ENCODE measurements at regions not wholly inside any gene's neighbourhood (a gene's known extent, or its start where the extent isn't known, plus 50 kb on each side); places are given as distances from the start of the nearest gene placed in this dataset.

GRCh38 chr15:87569581-87569980 is 687.0 kb downstream of the NTRK3 start:
- no peak for TF ChIP-seq CTCF (IDR thresholded peaks at IDR 0.05)
- Mint-ChIP-seq H3K27ac (no peak overlapping the region), H3K9me3 (no peaks in the 10 kb centered on the region), H3K36me3 (ENCODE audit: low read depth) (no peaks in the 10 kb centered on the region), H3K4me3 (no peak overlapping the region), H3K27me3 (ENCODE audit: low read depth, poor library complexity) (peaks cover 11% of the 10 kb centered on the region), H3K4me1 (no peaks in the 10 kb centered on the region)
- DNase-seq = no peak

- Mint-ChIP-seq H3K9me3 (no peaks in the 10 kb centered on the region), H3K27ac (no peak overlapping the region), H3K36me3 (ENCODE audit: low read depth) (no peaks in the 10 kb centered on the region), H3K4me1 (peaks cover 8% of the 10 kb centered on the region), H3K27me3 (ENCODE audit: low read depth, poor library complexity) (peaks cover 11% of the 10 kb centered on the region), H3K4me3 (no peak overlapping the region)
- DNase-seq = no peak
- no peak for TF ChIP-seq CTCF (IDR thresholded peaks at IDR 0.05)
Measured at GRCh38 chr15:87567406-87568030, 689.0 kb downstream of the NTRK3 start.

GRCh38 chr15:87566236-87566635 is 690.3 kb downstream of the NTRK3 start:
- Mint-ChIP-seq H3K4me3 (no peak overlapping the region), H3K9me3 (no peaks in the 10 kb centered on the region), H3K4me1 (peaks cover 8% of the 10 kb centered on the region), H3K27me3 (ENCODE audit: low read depth, poor library complexity) (peaks cover 8% of the 10 kb centered on the region), H3K27ac (no peak overlapping the region), H3K36me3 (ENCODE audit: low read depth) (no peaks in the 10 kb centered on the region)
- TF ChIP-seq CTCF (IDR thresholded peaks at IDR 0.05) = no peak
- DNase-seq = no peak

- H3K4me3 Mint-ChIP-seq = no peak overlapping the region
- peaks cover 4% of the 10 kb centered on the region for H3K9me3 Mint-ChIP-seq
Measured at GRCh38 chr15:87564681-87565080, 691.9 kb downstream of the NTRK3 start.

GRCh38 chr15:87563869-87564268 is 692.7 kb downstream of the NTRK3 start:
- H3K27ac Mint-ChIP-seq = no peak overlapping the region
- H3K4me1 Mint-ChIP-seq = peaks cover 8% of the 10 kb centered on the region
- no peak for DNase-seq
- no peak for TF ChIP-seq CTCF (IDR thresholded peaks at IDR 0.05)
- peaks cover 4% of the 10 kb centered on the region for H3K9me3 Mint-ChIP-seq
- no peak overlapping the region for H3K4me3 Mint-ChIP-seq
- H3K27me3 Mint-ChIP-seq (ENCODE audit: low read depth, poor library complexity) = peaks cover 4% of the 10 kb centered on the region
- H3K36me3 Mint-ChIP-seq (ENCODE audit: low read depth) = no peaks in the 10 kb centered on the region

More at GRCh38 chr15:87564681-87565080, 691.9 kb downstream of the NTRK3 start:
- DNase-seq = no peak
- no peaks in the 10 kb centered on the region for H3K36me3 Mint-ChIP-seq (ENCODE audit: low read depth)
- H3K27me3 Mint-ChIP-seq (ENCODE audit: low read depth, poor library complexity) = peaks cover 8% of the 10 kb centered on the region
- no peak overlapping the region for H3K27ac Mint-ChIP-seq
- peaks cover 8% of the 10 kb centered on the region for H3K4me1 Mint-ChIP-seq
- no peak for TF ChIP-seq CTCF (IDR thresholded peaks at IDR 0.05)

- no peak overlapping the region for H3K4me3 Mint-ChIP-seq
- no peaks in the 10 kb centered on the region for H3K36me3 Mint-ChIP-seq (ENCODE audit: low read depth)
- no peak overlapping the region for H3K27ac Mint-ChIP-seq
- H3K27me3 Mint-ChIP-seq (ENCODE audit: low read depth, poor library complexity) = no peaks in the 10 kb centered on the region
- peaks cover 12% of the 10 kb centered on the region for H3K4me1 Mint-ChIP-seq
- TF ChIP-seq CTCF (IDR thresholded peaks at IDR 0.05) = no peak
- DNase-seq = no peak
- peaks cover 4% of the 10 kb centered on the region for H3K9me3 Mint-ChIP-seq
Measured at GRCh38 chr15:87562203-87562602, 694.3 kb downstream of the NTRK3 start.

All from nephron progenitor cell (in vitro differentiated cells).